ENCODE measurements at regions not wholly inside any gene's neighbourhood (a gene's known extent, or its start where the extent isn't known, plus 50 kb on each side); places are given as distances from the start of the nearest gene placed in this dataset.

- TF ChIP-seq CTCF (IDR thresholded peaks at IDR 0.05; ENCODE audit: insufficient read depth in 1 of 2, low read depth in 1 of 2, low read length in 1 of 2, severe bottlenecking in 1 of 2, unreplicated experiment in 1 of 2), result no peak
- Histone ChIP-seq H3K27me3 (replicated peaks; ENCODE audit: control insufficient read depth, insufficient read depth, low read length) (no peaks in the 10 kb centered on the region), H3K36me3 (ENCODE audit: control insufficient read depth, insufficient read depth, low read length) (no peaks in the 10 kb centered on the region), H3K4me3 (ENCODE audit: low read depth, low read length) (no peak overlapping the region), H3K9me3 (no peaks in the 10 kb centered on the region), H3K4me1 (no peaks in the 10 kb centered on the region)
- intact Hi-C loops (cut with micrococcal nuclease; ENCODE audit: unreplicated experiment), result no loop called here
- no peak overlapping the region for H3K27ac Mint-ChIP-seq (ENCODE audit: unreplicated experiment)
- H3K36me3 Mint-ChIP-seq (ENCODE audit: insufficient read depth, unreplicated experiment), result no peaks in the 10 kb centered on the region
- H3K27me3 Mint-ChIP-seq (ENCODE audit: insufficient read depth, unreplicated experiment), result no peaks in the 10 kb centered on the region
- no peaks in the 10 kb centered on the region for H3K4me1 Mint-ChIP-seq (ENCODE audit: low read depth, unreplicated experiment)
- H3K9me3 Mint-ChIP-seq (ENCODE audit: unreplicated experiment), result no peaks in the 10 kb centered on the region
- H3K4me3 Mint-ChIP-seq (ENCODE audit: unreplicated experiment), result no peak overlapping the region
- POLR2A ChIA-PET, result no interaction called here
- BruUV-seq (replicated peaks), result no TSS peak
- CTCF ChIA-PET, result no interaction called here
- no peak for DNase-seq
Measured at GRCh38 chr7:125173571-125173970, 243.9 kb upstream of the POT1 start.

GRCh38 chr7:125169088-125169487 is 239.5 kb upstream of the POT1 start:
- BruUV-seq (replicated peaks), result no TSS peak
- H3K27ac Mint-ChIP-seq (ENCODE audit: unreplicated experiment), result no peak overlapping the region
- H3K27me3 Mint-ChIP-seq (ENCODE audit: insufficient read depth, unreplicated experiment), result peaks cover 9% of the 10 kb centered on the region
- no peak overlapping the region for H3K4me3 Mint-ChIP-seq (ENCODE audit: unreplicated experiment)
- H3K4me1 Mint-ChIP-seq (ENCODE audit: low read depth, unreplicated experiment), result no peaks in the 10 kb centered on the region
- CTCF ChIA-PET, result no interaction called here
- no peak for DNase-seq
- H3K36me3 Mint-ChIP-seq (ENCODE audit: insufficient read depth, unreplicated experiment), result no peaks in the 10 kb centered on the region
- intact Hi-C loops (cut with micrococcal nuclease; ENCODE audit: unreplicated experiment), result no loop called here
- no peak for TF ChIP-seq CTCF (IDR thresholded peaks at IDR 0.05; ENCODE audit: insufficient read depth in 1 of 2, low read depth in 1 of 2, low read length in 1 of 2, severe bottlenecking in 1 of 2, unreplicated experiment in 1 of 2)
- POLR2A ChIA-PET, result no interaction called here
- H3K36me3 ChIP-seq (ENCODE audit: control insufficient read depth, insufficient read depth, low read length), result no peaks in the 10 kb centered on the region
- no peaks in the 10 kb centered on the region for H3K4me1 ChIP-seq
- no peaks in the 10 kb centered on the region for H3K27me3 ChIP-seq (replicated peaks; ENCODE audit: control insufficient read depth, insufficient read depth, low read length)
- no peaks in the 10 kb centered on the region for H3K9me3 ChIP-seq
- no peak overlapping the region for H3K4me3 ChIP-seq (ENCODE audit: low read depth, low read length)
- H3K9me3 Mint-ChIP-seq (ENCODE audit: unreplicated experiment), result no peaks in the 10 kb centered on the region

- H3K36me3 Mint-ChIP-seq (ENCODE audit: insufficient read depth, unreplicated experiment), result no peaks in the 10 kb centered on the region
Measured at GRCh38 chr7:125154930-125155329, 225.3 kb upstream of the POT1 start.

More at GRCh38 chr7:125154930-125155329, 225.3 kb upstream of the POT1 start:
- no peaks in the 10 kb centered on the region for H3K36me3 ChIP-seq (ENCODE audit: control insufficient read depth, insufficient read depth, low read length)
- H3K9me3 ChIP-seq, result no peaks in the 10 kb centered on the region
- TF ChIP-seq CTCF (IDR thresholded peaks at IDR 0.05; ENCODE audit: insufficient read depth in 1 of 2, low read depth in 1 of 2, low read length in 1 of 2, severe bottlenecking in 1 of 2, unreplicated experiment in 1 of 2), result no peak
- no peaks in the 10 kb centered on the region for H3K27me3 ChIP-seq (replicated peaks; ENCODE audit: control insufficient read depth, insufficient read depth, low read length)
- Mint-ChIP-seq H3K27ac (ENCODE audit: unreplicated experiment) (no peak overlapping the region), H3K9me3 (ENCODE audit: unreplicated experiment) (no peaks in the 10 kb centered on the region), H3K27me3 (ENCODE audit: insufficient read depth, unreplicated experiment) (no peaks in the 10 kb centered on the region), H3K4me1 (ENCODE audit: low read depth, unreplicated experiment) (no peaks in the 10 kb centered on the region), H3K4me3 (ENCODE audit: unreplicated experiment) (no peak overlapping the region)
- ChIA-PET CTCF (no interaction called here), POLR2A (no interaction called here)
- H3K4me3 ChIP-seq (ENCODE audit: low read depth, low read length), result no peak overlapping the region
- intact Hi-C loops (cut with micrococcal nuclease; ENCODE audit: unreplicated experiment), result no loop called here
- H3K4me1 ChIP-seq, result no peaks in the 10 kb centered on the region
- no TSS peak for BruUV-seq (replicated peaks)
- no peak for DNase-seq

Data from Caco-2 (cell line).